Right hindlimb (tissue), 1 donor: ENCODE measurements at regions not wholly inside any gene's neighbourhood (a gene's known extent, or its start where the extent isn't known, plus 50 kb on each side); places are given as distances from the start of the nearest gene placed in this dataset.

Source experiments
- DNase-seq: peaks from one replicate; pipeline ENCODE4 v3.0.0-alpha.2; 2018

DNA sequence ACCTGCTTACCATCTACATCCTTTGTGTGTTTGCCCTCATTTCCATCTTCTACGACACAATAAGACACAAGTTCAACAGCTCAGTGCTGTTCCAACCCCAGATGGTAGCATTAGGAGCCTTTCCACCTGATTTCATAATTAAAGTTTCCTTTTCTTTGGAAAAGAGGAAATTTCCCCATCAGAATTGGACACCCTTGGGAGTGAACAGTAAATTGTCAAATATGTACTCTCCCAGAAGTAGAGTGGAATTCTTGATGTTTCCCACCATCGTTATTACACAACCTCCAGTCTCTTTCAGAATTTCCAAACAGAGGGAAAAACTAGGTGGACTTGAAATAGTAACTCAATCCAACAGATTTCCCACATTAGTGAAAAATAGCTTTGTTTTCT lies 337.6 kb upstream of the OR4E1 start:
- no peak for DNase-seq

DNA sequence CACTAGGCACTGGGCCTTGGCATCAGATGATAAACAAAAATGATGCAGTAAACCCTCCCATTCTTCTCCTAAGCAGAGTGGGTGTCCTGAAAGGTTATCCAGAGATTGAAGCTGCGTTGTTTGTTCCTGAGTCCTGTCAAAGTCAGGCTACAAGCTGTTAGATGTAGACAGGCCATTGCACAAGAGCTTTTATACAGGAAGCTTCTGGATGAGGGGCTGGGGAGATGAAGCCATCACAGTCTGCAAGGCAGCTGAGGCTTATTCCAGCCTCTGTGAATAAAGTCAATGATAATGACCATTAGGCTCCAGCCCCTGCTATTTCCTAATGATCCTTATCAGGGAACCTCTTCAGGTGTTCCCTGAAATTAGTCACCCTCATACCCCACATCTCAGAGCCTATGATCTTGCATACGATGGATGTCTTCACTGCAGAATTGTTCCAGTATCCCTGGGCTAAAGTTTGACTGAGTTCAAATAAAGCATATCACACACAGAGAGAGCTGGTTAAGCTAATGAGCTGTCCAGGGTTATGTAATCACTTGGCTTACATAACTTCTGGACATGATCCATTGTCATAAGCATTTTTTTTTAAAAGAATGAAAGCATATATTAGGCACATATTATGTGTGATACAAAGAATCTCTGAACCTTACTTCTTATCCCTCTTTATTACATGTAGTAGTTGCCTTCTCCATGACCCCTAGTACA lies 337.1 kb upstream of the OR4E1 start:
- DNase-seq = no peak

DNA sequence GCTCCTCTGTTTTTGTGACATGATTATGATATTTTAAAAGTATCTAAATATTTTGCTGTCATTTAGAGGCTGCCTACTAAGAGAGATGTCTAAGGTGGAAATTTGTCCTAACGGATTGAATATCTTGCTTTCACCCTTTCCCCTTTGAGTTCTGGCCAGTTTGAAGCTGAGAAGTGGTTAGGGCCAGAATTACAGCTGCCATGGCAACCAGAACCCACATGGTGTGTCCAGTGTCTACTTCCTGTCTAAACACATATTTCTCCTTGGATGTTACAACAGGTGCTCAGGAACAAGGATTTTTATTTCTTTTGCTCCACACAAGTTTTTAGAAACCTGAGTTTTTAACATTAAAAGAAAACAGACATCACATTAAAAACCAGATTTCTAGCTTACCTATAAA lies 335.1 kb upstream of the OR4E1 start:
- DNase-seq = no peak

DNA sequence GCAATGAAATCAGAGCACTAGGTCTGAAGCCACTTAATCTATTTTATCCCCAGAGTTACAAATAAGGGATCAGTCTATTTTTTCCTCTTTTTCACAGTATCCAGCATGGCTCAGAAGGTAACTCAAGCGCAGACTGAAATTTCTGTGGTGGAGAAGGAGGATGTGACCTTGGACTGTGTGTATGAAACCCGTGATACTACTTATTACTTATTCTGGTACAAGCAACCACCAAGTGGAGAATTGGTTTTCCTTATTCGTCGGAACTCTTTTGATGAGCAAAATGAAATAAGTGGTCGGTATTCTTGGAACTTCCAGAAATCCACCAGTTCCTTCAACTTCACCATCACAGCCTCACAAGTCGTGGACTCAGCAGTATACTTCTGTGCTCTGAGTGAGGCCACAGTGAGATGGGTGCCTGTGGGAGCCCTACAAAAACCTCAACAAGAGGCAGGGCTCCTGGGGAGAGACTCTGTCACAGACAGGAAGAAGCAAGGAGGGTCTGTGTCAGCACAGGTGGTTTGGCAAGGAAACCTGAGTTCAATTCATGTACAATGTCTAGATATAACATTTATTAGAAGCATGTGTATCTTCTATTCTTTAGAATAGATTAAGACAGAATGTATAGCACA lies 334.3 kb upstream of the OR4E1 start:
- no peak for DNase-seq

DNA sequence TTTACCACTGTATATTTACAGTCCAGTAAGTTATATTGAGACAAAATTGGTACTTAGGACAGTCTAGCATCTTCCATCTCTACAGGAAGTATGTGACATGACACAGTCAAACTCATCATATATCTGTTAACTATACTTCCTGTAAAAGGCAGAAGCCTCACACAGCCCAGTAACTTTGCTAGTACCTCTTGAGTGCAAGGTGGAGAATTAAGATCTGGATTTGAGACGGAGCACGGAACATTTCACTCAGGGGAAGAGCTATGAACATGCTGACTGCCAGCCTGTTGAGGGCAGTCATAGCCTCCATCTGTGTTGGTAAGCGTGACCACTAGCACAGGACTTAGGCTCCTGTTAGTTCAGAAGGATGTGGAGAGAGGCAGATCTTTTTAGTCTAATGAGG lies 333.7 kb upstream of the OR4E1 start:
- DNase-seq = no peak

DNA sequence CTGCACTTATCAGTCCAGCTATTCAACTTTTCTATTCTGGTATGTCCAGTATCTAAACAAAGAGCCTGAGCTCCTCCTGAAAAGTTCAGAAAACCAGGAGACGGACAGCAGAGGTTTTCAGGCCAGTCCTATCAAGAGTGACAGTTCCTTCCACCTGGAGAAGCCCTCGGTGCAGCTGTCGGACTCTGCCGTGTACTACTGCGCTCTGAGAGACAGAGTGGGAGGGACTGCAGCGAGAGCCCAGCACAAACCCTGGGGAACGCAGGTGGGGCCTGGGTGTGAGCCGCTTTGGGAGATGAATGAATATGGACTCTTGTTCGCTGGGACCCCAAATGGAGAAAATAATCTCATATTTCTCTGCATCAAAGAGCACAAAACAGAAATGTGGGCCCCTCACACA lies 329.8 kb upstream of the OR4E1 start:
- no peak for DNase-seq

DNA sequence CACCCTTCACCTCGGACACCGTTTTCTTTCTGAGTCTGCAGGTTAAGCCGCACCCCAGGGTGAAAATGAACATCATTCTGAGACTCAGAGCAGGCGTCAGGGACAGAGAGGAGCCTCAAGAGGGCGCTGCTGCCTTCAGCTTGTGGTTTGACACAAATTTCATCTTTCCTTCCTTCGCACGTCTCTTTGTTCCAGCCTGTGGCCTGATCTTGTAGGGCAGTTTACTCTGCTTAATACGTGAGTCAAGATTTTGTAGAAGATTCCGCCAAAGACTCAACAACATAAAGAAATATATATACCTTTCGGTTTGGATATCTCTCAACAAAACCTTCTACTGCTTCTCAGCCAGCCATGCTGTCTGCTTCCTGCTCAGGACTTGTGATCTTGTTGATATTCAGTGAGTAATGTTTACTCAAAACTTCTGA lies 329.3 kb upstream of the OR4E1 start:
- no peak for DNase-seq

DNA sequence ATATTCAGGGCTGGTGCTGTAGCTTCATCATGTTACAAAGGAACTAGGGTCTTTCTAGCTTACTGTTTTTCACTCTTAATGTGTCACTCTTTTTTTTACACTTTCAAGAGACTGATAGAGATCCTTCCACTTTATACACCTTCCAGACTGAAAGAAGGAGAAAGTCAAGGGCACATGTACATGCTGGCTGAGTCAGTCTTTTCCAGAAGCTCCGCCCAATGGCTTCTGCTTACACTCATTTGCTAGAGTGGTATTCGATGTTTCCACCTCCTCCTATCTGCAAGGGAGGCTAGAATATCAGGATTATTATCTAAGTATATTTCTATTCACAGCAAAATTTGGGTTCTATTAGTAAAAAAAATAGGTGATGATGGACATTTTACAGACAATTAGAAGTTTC lies 325.8 kb upstream of the OR4E1 start:
- DNase-seq = no peak

DNA sequence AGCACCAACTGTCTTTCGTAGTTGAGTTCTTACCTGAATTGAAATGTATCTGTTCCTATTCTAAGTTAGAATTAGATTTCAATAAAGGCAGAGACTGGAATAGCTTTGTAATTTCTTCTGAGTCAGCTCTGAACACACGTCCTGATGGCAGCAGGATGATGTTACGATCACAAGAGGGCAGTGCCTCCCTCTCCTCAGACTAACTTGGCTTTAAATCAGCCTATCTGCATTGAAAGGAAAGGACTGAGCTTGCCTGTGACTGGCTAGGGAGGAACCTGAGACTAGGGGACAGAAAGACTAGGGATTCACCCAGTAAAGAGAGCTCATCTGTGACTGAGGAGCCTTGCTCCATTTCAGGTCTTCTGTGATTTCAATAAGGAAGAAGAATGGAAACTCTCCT lies 323.7 kb upstream of the OR4E1 start:
- DNase-seq = no peak

DNA sequence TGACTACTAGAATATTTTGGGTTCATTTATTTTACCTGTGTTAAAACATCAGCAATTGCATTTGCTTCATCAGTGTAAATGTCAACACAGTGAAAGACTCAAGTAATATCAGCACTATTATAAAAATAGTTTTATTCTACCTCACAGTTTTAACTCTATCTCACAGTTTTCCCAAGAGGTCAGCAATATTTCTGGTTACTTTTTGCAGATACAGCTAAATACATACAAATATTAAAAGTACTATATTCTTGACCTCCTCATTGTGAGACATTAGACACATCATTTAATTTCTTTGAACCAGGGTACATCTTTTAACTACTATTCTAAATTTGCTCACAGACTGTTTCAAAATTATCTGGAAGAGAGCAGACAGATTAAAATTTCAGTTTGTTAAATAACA lies 321.7 kb upstream of the OR4E1 start:
- DNase-seq = no peak

DNA sequence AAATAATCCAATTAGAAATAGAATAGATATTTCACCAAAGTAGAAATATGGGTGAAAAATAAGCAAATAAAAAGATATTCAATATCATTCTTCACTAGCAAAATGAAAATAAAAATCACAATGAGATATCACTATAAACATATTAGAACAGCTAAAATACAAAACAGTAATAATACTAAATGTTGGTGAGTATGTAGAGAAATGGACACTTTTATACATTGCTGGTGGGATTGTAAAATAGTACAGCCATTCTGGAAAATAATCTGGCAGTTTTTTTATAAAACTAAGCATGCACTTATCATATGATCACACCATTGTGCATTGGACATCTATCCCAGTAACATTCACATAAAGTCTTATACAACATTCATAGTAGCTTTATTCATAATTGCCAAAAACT lies 320.2 kb upstream of the OR4E1 start:
- DNase-seq = no peak

DNA sequence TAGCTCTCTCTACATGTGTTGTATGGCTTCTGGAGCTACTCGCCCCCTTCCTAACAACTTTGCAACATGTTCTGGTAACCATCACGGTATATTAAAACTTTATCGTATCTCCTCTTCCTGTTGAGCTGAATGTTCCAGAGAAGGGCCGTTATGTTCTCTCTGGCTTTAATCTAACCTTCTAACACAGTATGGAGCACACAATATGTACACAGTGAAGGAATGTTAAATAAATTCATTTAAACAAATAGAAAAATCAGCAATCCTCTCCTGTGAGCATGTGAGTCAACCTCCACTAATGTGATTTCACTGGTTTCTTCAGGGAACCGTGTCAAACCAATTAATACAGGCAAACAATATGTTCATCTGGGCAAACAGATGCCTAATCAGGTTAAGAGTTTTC lies 319.5 kb upstream of the OR4E1 start:
- DNase-seq = no peak

DNA sequence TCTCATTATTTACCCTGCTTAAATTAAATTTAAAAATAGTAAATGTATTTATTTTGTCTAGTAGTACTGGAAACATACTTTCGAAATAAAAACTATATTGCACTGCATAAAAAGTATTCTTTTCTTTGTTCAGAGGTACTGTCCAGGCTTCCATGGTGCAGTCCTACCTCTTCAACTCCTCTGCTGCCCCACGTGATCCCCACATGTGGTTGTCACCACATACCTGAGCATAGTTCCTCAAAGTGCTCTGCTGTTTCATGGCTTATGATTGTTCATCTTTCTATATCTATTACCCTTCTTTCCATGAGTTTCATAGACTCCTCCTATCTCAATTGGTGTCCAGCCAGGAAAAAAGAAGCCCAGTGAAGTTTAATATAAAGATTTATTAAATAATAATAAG lies 317.5 kb upstream of the OR4E1 start:
- DNase-seq = no peak

DNA sequence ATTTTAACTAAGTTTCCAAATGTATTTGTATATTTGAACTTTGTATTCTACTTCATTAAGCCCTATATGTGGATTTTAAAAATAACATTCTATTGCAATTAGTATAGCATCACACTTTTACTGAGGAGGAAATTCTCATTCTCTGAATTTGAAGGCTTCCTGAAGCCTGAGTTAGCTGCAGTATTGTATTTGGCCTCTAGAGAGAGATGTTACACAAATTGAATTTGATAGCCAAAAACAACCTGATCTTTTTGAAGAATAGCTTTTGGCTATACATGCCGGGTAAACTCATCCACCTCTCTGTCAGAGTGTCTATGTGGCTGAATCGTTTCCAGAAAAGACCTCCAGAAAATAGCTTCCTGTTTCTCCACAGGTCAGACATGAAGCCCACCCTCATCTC lies 316.5 kb upstream of the OR4E1 start:
- no peak for DNase-seq

DNA sequence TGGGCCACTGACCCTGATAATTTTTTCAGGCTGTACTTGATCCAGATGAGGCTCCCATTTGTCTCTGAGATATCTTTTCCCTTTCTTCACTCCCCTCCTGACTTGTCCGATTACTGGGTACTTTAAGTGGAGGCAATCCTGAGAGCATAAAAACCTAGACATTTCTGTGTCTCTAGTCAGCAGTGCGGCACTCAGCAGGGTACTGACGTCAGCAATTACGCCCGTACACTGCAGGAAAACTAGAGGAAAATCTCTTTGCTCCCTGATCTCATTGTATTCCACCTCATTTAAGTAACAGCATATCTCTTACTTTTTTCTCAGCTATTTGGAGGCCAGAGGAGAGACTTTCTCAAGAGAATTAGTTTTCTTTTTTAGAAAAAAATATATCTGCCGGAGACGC lies 315.5 kb upstream of the OR4E1 start:
- no peak for DNase-seq

DNA sequence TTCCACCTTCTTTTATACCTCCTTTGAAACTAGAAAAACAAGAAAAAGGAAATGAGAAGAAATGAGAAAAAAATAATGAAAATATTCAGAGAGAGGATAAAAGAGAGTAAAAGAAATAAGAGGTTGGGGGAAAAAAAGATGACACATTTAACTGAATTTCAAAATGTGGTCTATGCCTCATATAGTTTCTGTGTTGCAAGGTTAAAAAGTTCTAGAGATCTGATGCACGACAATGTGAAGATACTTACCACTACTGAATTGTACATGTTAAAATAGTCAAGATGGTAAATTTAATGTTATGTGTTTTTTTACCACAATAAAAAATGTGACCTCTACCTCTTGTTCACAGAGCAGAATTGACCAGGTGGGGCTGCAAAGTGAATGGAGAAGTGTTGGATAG lies 314.8 kb upstream of the OR4E1 start:
- DNase-seq = no peak

DNA sequence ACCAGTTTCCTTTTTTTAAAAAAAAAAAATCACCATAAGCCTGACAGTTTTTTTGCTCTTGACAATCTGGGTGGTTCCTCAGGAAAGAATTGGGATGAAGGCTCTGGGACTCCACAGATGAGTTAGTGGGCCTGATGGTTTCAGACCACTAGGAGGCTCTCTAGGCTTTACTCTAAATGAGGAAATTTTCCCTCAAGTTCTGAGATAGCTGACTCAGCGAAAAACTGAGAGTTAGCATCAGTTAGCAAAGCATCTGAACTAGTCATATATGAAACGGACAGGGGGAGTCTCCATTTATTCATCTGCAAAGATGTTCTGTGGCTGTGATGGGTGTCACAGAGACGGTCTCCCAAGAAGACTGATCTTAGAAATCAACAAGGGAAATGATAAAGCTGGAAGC lies 314.3 kb upstream of the OR4E1 start:
- no peak for DNase-seq

DNA sequence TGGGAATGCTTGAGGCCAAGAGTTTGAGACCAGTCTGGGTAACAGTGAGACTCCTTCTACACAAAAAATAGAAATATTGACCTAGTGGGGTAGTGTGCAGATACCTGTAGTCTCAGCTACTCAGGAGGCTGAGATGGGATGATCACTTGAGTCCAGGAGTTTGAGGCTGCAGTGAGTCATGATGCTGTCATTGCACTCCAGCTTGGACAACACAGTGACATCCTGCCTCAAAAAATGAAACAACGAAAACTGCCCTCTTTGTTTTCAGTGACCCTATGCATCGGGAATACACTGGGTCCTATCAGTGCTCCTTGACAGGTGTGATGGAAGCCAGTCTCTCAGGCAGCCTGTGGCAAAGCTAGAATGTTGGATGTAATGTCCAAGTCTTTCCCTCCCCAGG lies 311.5 kb upstream of the OR4E1 start:
- DNase-seq = no peak

DNA sequence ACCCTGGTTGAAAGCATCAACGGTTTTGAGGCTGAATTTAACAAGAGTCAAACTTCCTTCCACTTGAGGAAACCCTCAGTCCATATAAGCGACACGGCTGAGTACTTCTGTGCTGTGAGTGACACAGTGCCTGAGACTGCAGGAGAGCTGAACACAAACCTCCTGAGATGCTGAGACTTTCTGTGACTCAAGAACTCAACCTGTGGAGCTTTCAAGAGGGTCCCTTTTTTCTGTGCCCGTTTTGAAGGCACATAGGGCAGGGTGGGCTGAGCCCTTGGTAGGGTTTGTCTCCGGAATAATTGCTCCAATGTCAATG lies 305.3 kb upstream of the OR4E1 start:
- no peak for DNase-seq

DNA sequence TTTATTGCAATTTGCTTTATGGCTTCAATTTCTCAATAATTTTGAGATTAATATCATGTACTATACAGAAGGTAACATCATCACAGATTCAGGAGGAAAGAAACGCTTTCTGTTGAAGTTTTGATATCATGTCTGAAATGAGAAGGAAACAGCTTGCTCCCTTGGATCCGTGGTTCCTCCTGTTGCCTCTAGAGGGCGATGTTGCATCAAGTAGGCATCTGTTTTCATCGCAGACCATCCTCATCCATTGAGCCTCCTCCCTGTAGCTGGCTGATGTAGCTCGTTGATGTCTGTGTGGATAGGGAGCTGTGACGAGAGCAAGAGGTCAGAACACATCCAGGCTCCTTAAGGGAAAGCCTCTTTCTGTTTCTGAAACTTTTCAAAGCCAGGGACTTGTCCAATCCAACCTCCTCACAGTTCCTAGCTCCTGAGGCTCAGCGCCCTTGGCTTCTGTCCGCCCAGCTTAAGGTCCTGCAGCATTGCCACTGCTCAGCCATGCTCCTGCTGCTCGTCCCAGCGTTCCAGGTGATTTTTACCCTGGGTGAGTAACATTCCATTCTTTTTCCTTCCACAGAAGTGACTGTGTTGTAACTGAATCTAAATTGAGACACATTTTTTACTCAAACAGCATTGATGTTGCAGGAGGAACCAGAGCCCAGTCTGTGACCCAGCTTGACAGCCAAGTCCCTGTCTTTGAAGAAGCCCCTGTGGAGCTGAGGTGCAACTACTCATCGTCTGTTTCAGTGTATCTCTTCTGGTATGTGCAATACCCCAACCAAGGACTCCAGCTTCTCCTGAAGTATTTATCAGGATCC lies 304.8 kb upstream of the OR4E1 start:
- no peak for DNase-seq

DNA sequence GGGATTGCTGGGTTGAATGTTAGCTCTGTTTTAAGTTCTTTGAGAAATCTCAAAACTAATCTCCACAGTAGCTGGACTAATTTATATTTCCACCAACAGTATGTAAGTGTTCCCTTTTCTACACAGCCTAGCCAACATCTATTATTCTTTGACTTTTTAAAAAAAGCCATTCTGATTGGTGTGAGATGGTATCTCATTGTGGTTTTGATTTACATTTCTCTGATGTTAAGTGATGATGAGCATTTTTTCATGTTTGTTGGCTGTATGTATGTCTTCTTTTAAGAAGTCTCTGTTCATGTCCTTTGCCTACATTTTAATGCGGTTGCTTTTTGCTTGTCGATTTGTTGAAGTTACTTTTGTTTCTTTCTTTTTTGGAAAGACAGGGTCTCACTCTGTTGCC lies 301.1 kb upstream of the OR4E1 start:
- DNase-seq = no peak

DNA sequence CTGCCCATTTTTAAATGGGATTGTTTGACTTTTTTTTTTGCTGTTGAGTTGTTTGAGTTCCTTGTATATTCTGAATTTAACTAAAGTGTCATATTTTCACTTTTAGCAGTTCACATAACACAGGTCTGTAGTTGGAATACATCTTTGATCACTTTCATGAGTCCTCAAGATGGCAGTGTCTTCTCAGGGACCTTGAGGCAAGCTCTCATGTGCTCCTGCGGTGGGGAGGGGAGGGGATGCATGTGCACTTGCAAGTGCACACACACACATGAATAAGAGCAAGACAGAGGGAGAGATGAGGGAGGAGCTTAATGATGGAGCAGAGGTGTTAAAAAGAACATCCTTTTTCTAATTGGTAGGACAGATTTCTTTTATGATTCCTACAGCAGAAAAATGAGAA lies 291.4 kb upstream of the OR4E1 start:
- no peak for DNase-seq

DNA sequence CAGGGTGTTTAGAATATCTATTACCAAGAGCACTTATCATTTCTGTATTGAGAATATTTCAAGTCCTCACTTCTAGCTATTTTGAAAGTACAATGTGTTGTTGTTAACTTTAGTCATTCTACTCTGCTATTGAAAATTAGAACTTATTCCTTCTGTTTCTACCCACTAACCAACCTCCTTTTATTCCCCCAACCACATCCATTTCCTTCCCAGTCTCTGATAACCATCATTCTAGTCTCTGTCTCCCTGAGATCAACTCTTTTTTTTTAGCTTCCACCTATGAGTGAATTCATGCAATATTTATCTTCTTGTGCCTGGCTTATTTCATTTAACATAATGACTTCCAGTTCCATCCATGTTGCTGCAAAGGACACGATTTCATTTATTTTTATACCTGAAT lies 290.6 kb upstream of the OR4E1 start:
- no peak for DNase-seq

DNA sequence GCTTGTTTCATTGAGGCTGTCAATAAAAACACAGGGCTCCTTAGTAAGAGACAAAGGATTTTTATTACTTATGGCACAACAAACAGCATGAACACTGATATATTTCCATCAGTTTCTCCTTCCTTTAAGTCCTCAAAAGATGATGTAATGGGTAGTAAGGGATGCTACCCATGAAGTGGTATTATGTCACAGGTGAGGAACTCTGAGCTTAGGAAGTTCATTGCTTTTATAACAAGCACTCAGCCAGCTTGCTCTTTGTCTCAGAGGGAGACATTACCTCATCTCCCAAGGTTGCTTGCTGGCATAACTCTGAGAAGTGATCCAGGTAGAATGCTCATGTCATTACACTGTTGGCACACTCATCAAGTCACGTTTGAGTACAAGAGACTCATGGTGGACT lies 287.0 kb upstream of the OR4E1 start:
- no peak for DNase-seq

DNA sequence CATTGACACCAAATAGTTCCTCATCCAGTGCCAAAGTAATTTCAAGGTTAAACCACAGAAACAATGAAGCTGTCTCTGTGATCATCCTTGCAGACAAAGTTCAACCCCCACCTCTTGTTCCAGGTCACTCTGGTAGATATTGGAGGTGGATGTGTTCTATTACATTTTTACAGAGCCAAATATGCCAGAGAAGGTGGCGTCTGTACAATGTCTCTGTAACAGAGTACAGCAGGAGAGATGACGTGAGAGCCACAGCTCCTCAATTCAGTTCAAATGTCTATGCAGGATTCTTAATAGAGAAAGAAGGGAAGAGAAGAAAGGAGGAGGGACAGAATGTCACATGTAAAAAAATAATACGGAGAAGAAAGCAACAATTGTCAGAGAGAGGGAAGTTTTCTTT lies 268.3 kb upstream of the OR4E1 start:
- DNase-seq = no peak
